ENCODE measurements at regions not wholly inside any gene's neighbourhood (a gene's known extent, or its start where the extent isn't known, plus 50 kb on each side); places are given as distances from the start of the nearest gene placed in this dataset.
A peak's percentile ranks its signal among the peaks of the same experiment; 100 is the strongest.

- H3K27ac Mint-ChIP-seq, result no peak overlapping the region
- no peak for DNase-seq (ENCODE audit: low spot score in 2 of 2)
- peaks cover 2% of the 10 kb centered on the region for H3K9me3 Mint-ChIP-seq
- no peak overlapping the region for H3K4me3 Mint-ChIP-seq
- H3K36me3 Mint-ChIP-seq, result no peaks in the 10 kb centered on the region
- no peaks in the 10 kb centered on the region for H3K4me1 Mint-ChIP-seq
- no peak for ATAC-seq
These were observed 182.6 kb upstream of the CD96 start for GRCh38 chr3:111359261-111360030.

- ATAC-seq (no peak), DNase-seq (ENCODE audit: low spot score in 2 of 2) (no peak)
- Mint-ChIP-seq H3K4me1 (no peaks in the 10 kb centered on the region), H3K4me3 (no peak overlapping the region), H3K36me3 (no peaks in the 10 kb centered on the region), H3K9me3 (no peaks in the 10 kb centered on the region), H3K27ac (no peak overlapping the region)
These were observed 179.5 kb upstream of the CD96 start for GRCh38 chr3:111362381-111363009.

GRCh38 chr3:111366515-111366914, 175.5 kb upstream of the CD96 start:
- H3K27ac Mint-ChIP-seq, result no peak overlapping the region
- H3K4me1 Mint-ChIP-seq, result no peaks in the 10 kb centered on the region
- DNase-seq (ENCODE audit: low spot score in 2 of 2), result no peak
- H3K4me3 Mint-ChIP-seq, result no peak overlapping the region
- ATAC-seq, result no peak
- H3K9me3 Mint-ChIP-seq, result peaks cover 2% of the 10 kb centered on the region
- H3K36me3 Mint-ChIP-seq, result no peaks in the 10 kb centered on the region

- ATAC-seq (no peak), DNase-seq (ENCODE audit: low spot score in 2 of 2) (no peak)
- no peak overlapping the region for H3K4me3 Mint-ChIP-seq
- H3K9me3 Mint-ChIP-seq, result peaks cover 6% of the 10 kb centered on the region
- H3K27ac Mint-ChIP-seq, result no peak overlapping the region
- H3K4me1 Mint-ChIP-seq, result no peaks in the 10 kb centered on the region
- no peaks in the 10 kb centered on the region for H3K36me3 Mint-ChIP-seq
These were observed 173.9 kb upstream of the CD96 start for GRCh38 chr3:111368056-111368455.

GRCh38 chr3:111369958-111370357, 172.0 kb upstream of the CD96 start:
- ATAC-seq (no peak), DNase-seq (ENCODE audit: low spot score in 2 of 2) (no peak)
- Mint-ChIP-seq H3K4me1 (no peaks in the 10 kb centered on the region), H3K9me3 (peaks cover 7% of the 10 kb centered on the region), H3K4me3 (no peak overlapping the region), H3K36me3 (no peaks in the 10 kb centered on the region), H3K27ac (no peak overlapping the region)

- H3K36me3 Mint-ChIP-seq, result no peaks in the 10 kb centered on the region
- no peaks in the 10 kb centered on the region for H3K4me1 Mint-ChIP-seq
- no peak overlapping the region for H3K4me3 Mint-ChIP-seq
- no peak for DNase-seq (ENCODE audit: low spot score in 2 of 2)
- no peak overlapping the region for H3K27ac Mint-ChIP-seq
- no peak for ATAC-seq
- peaks cover 9% of the 10 kb centered on the region for H3K9me3 Mint-ChIP-seq
These were observed 168.8 kb upstream of the CD96 start for GRCh38 chr3:111373239-111373638.

GRCh38 chr3:111373861-111374260, 168.1 kb upstream of the CD96 start:
- H3K9me3 Mint-ChIP-seq, result peaks cover 9% of the 10 kb centered on the region
- no peak overlapping the region for H3K27ac Mint-ChIP-seq
- H3K36me3 Mint-ChIP-seq, result no peaks in the 10 kb centered on the region
- H3K4me1 Mint-ChIP-seq, result no peaks in the 10 kb centered on the region
- no peak for ATAC-seq
- H3K4me3 Mint-ChIP-seq, result no peak overlapping the region
- DNase-seq (ENCODE audit: low spot score in 2 of 2), result no peak

GRCh38 chr3:111385971-111386495, 156.0 kb upstream of the CD96 start:
- Mint-ChIP-seq H3K36me3 (no peaks in the 10 kb centered on the region), H3K4me3 (no peak overlapping the region), H3K27ac (no peak overlapping the region), H3K4me1 (no peaks in the 10 kb centered on the region), H3K9me3 (no peaks in the 10 kb centered on the region)
- no peak for ATAC-seq
- no peak for DNase-seq (ENCODE audit: low spot score in 2 of 2)

- Mint-ChIP-seq H3K27ac (no peak overlapping the region), H3K4me1 (peaks cover 16% of the 10 kb centered on the region), H3K4me3 (no peak overlapping the region), H3K36me3 (no peaks in the 10 kb centered on the region), H3K9me3 (peaks cover 6% of the 10 kb centered on the region)
- peak; percentile 97 for ATAC-seq
- DNase-seq (ENCODE audit: low spot score in 2 of 2), result peak; percentile 6 to 57
These were observed 149.1 kb upstream of the CD96 start for GRCh38 chr3:111392894-111393398.

GRCh38 chr3:111412656-111413055, 129.3 kb upstream of the CD96 start:
- DNase-seq (ENCODE audit: low spot score in 2 of 2) (no peak), ATAC-seq (peak; percentile 24)
- no peaks in the 10 kb centered on the region for H3K36me3 Mint-ChIP-seq
- no peaks in the 10 kb centered on the region for H3K4me1 Mint-ChIP-seq
- H3K4me3 Mint-ChIP-seq, result no peak overlapping the region
- no peak overlapping the region for H3K27ac Mint-ChIP-seq
- peaks cover 4% of the 10 kb centered on the region for H3K9me3 Mint-ChIP-seq

- DNase-seq (ENCODE audit: low spot score in 2 of 2) (no peak), ATAC-seq (no peak)
- no peaks in the 10 kb centered on the region for H3K4me1 Mint-ChIP-seq
- no peak overlapping the region for H3K27ac Mint-ChIP-seq
- no peak overlapping the region for H3K4me3 Mint-ChIP-seq
- no peaks in the 10 kb centered on the region for H3K36me3 Mint-ChIP-seq
- peaks cover 2% of the 10 kb centered on the region for H3K9me3 Mint-ChIP-seq
These were observed 127.5 kb upstream of the CD96 start for GRCh38 chr3:111414531-111414930.

- Mint-ChIP-seq H3K27ac (no peak overlapping the region), H3K4me1 (no peaks in the 10 kb centered on the region), H3K36me3 (no peaks in the 10 kb centered on the region), H3K4me3 (no peak overlapping the region), H3K9me3 (peaks cover 2% of the 10 kb centered on the region)
- ATAC-seq (no peak), DNase-seq (ENCODE audit: low spot score in 2 of 2) (no peak)
These were observed 127.0 kb upstream of the CD96 start for GRCh38 chr3:111415018-111415417.

- ATAC-seq, result no peak
- no peak for DNase-seq (ENCODE audit: low spot score in 2 of 2)
- no peak overlapping the region for H3K4me3 Mint-ChIP-seq
- H3K4me1 Mint-ChIP-seq, result no peaks in the 10 kb centered on the region
- no peaks in the 10 kb centered on the region for H3K9me3 Mint-ChIP-seq
- H3K27ac Mint-ChIP-seq, result no peak overlapping the region
- no peaks in the 10 kb centered on the region for H3K36me3 Mint-ChIP-seq
These were observed 123.6 kb upstream of the CD96 start for GRCh38 chr3:111418391-111418790.

- Mint-ChIP-seq H3K4me1 (no peaks in the 10 kb centered on the region), H3K27ac (no peak overlapping the region), H3K36me3 (no peaks in the 10 kb centered on the region), H3K9me3 (no peaks in the 10 kb centered on the region), H3K4me3 (no peak overlapping the region)
- ATAC-seq, result no peak
- DNase-seq (ENCODE audit: low spot score in 2 of 2), result no peak
These were observed 113.7 kb upstream of the CD96 start for GRCh38 chr3:111428301-111428700.

GRCh38 chr3:111434941-111435622, 106.9 kb upstream of the CD96 start:
- DNase-seq (ENCODE audit: low spot score in 2 of 2) (no peak), ATAC-seq (no peak)
- H3K4me1 Mint-ChIP-seq, result no peaks in the 10 kb centered on the region
- no peak overlapping the region for H3K4me3 Mint-ChIP-seq
- H3K9me3 Mint-ChIP-seq, result no peaks in the 10 kb centered on the region
- H3K36me3 Mint-ChIP-seq, result no peaks in the 10 kb centered on the region
- H3K27ac Mint-ChIP-seq, result no peak overlapping the region

Data from stimulated activated effector memory CD8-positive, alpha-beta T cell treated with anti-CD3 and anti-CD28 coated beads, Interleukin-12 subunit alpha, Interleukin-12 subunit beta, amount 100 ng/mL, for 72 hours (primary cell).